ENCODE measurements at regions not wholly inside any gene's neighbourhood (a gene's known extent, or its start where the extent isn't known, plus 50 kb on each side); places are given as distances from the start of the nearest gene placed in this dataset.
A peak's percentile ranks its signal among the peaks of the same experiment; 100 is the strongest.

- ChIA-PET CTCF (interaction anchor here (0.6 to 1.4 kb wide), 6 partner anchors 9 to 64 kb away, joined by 3 to 8 read pairs (median 4); no protein-coding TSS in a partner anchor), POLR2A (no interaction called here)
- no peak overlapping the region for H3K4me3 Mint-ChIP-seq
- peaks cover 1% of the 10 kb centered on the region for H3K36me3 Mint-ChIP-seq (ENCODE audit: low read depth)
- H3K9me3 Mint-ChIP-seq: no peaks in the 10 kb centered on the region
- peaks cover 7% of the 10 kb centered on the region for H3K27me3 Mint-ChIP-seq
- no peak for DNase-seq
- no peak overlapping the region for H3K27ac Mint-ChIP-seq
- peaks cover 17% of the 10 kb centered on the region for H3K4me1 Mint-ChIP-seq
These were observed 74.7 kb upstream of the MDM1 start for GRCh38 chr12:68406911-68407310.

- no peak overlapping the region for H3K27ac Mint-ChIP-seq
- peaks cover 2% of the 10 kb centered on the region for H3K27me3 Mint-ChIP-seq
- H3K4me3 Mint-ChIP-seq: no peak overlapping the region
- no peak for DNase-seq
- ChIA-PET CTCF (no interaction called here), POLR2A (interaction anchor here (0.7 kb wide), 1 partner anchor 85 kb away, joined by 3 read pairs; no protein-coding TSS in a partner anchor)
- peaks cover 2% of the 10 kb centered on the region for H3K9me3 Mint-ChIP-seq
- no peaks in the 10 kb centered on the region for H3K36me3 Mint-ChIP-seq (ENCODE audit: low read depth)
- peaks cover 5% of the 10 kb centered on the region for H3K4me1 Mint-ChIP-seq
These were observed 78.0 kb upstream of the MDM1 start for GRCh38 chr12:68410018-68410660.

GRCh38 chr12:68411371-68411770, 79.2 kb upstream of the MDM1 start:
- CTCF ChIA-PET: interaction anchor here (0.7 kb wide), 1 partner anchor 8 kb away, joined by 3 read pairs; no protein-coding TSS in a partner anchor
- Mint-ChIP-seq H3K36me3 (ENCODE audit: low read depth) (peaks cover 2% of the 10 kb centered on the region), H3K4me3 (no peak overlapping the region), H3K4me1 (peaks cover 5% of the 10 kb centered on the region), H3K9me3 (peaks cover 2% of the 10 kb centered on the region), H3K27me3 (peaks cover 2% of the 10 kb centered on the region), H3K27ac (no peak overlapping the region)
- no peak for DNase-seq
- POLR2A ChIA-PET: no interaction called here

- ChIA-PET CTCF (interaction anchor here (1.4 to 3.8 kb wide), 2 partner anchors 12 to 16 kb away, joined by 3 to 16 read pairs; no protein-coding TSS in a partner anchor), POLR2A (no interaction called here)
- Mint-ChIP-seq H3K36me3 (ENCODE audit: low read depth) (peaks cover 6% of the 10 kb centered on the region), H3K27me3 (no peaks in the 10 kb centered on the region), H3K4me3 (no peak overlapping the region), H3K27ac (no peak overlapping the region), H3K4me1 (peaks cover 15% of the 10 kb centered on the region), H3K9me3 (peaks cover 7% of the 10 kb centered on the region)
- no peak for DNase-seq
These were observed 82.8 kb upstream of the MDM1 start for GRCh38 chr12:68414988-68415387.

GRCh38 chr12:68416350-68416749, 84.2 kb upstream of the MDM1 start:
- Mint-ChIP-seq H3K4me3 (no peak overlapping the region), H3K27ac (no peak overlapping the region), H3K9me3 (peaks cover 7% of the 10 kb centered on the region), H3K27me3 (no peaks in the 10 kb centered on the region), H3K36me3 (ENCODE audit: low read depth) (peaks cover 6% of the 10 kb centered on the region), H3K4me1 (peaks cover 21% of the 10 kb centered on the region)
- DNase-seq: no peak
- ChIA-PET CTCF (interaction anchor here (0.6 to 1.4 kb wide), 3 partner anchors 9 to 31 kb away, joined by 3 to 8 read pairs (median 6); no protein-coding TSS in a partner anchor), POLR2A (no interaction called here)

- Mint-ChIP-seq H3K36me3 (ENCODE audit: low read depth) (peaks cover 6% of the 10 kb centered on the region), H3K4me3 (no peak overlapping the region), H3K9me3 (peaks cover 7% of the 10 kb centered on the region), H3K4me1 (peaks cover 21% of the 10 kb centered on the region), H3K27me3 (no peaks in the 10 kb centered on the region), H3K27ac (no peak overlapping the region)
- CTCF ChIA-PET: interaction anchor here (1.1 kb wide), 1 partner anchor 10 kb away, joined by 8 read pairs; no protein-coding TSS in a partner anchor
- POLR2A ChIA-PET: no interaction called here
- no peak for DNase-seq
These were observed 84.7 kb upstream of the MDM1 start for GRCh38 chr12:68416826-68417225.

GRCh38 chr12:68418137-68418460, 85.9 kb upstream of the MDM1 start:
- H3K36me3 Mint-ChIP-seq (ENCODE audit: low read depth): peaks cover 6% of the 10 kb centered on the region
- no peak overlapping the region for H3K4me3 Mint-ChIP-seq
- H3K27me3 Mint-ChIP-seq: no peaks in the 10 kb centered on the region
- ChIA-PET CTCF (no interaction called here), POLR2A (no interaction called here)
- H3K9me3 Mint-ChIP-seq: peaks cover 7% of the 10 kb centered on the region
- no peak for DNase-seq
- H3K27ac Mint-ChIP-seq: no peak overlapping the region
- H3K4me1 Mint-ChIP-seq: peaks cover 24% of the 10 kb centered on the region

- POLR2A ChIA-PET: no interaction called here
- Mint-ChIP-seq H3K9me3 (peaks cover 7% of the 10 kb centered on the region), H3K27me3 (no peaks in the 10 kb centered on the region), H3K36me3 (ENCODE audit: low read depth) (peaks cover 8% of the 10 kb centered on the region), H3K4me1 (peaks cover 24% of the 10 kb centered on the region), H3K27ac (peak overlapping the region; percentile 17), H3K4me3 (no peak overlapping the region)
- CTCF ChIA-PET: interaction anchor here (1.7 kb wide), 1 partner anchor 16 kb away, joined by 5 read pairs; no protein-coding TSS in a partner anchor
- no peak for DNase-seq
These were observed 88.3 kb upstream of the MDM1 start for GRCh38 chr12:68420225-68421010.

- ChIA-PET POLR2A (no interaction called here), CTCF (interaction anchor here (0.6 to 0.7 kb wide), 3 partner anchors 9 to 162 kb away, joined by 3 to 5 read pairs (median 5); no protein-coding TSS in a partner anchor)
- Mint-ChIP-seq H3K27ac (no peak overlapping the region), H3K36me3 (ENCODE audit: low read depth) (peaks cover 4% of the 10 kb centered on the region), H3K9me3 (peaks cover 7% of the 10 kb centered on the region), H3K4me1 (peaks cover 24% of the 10 kb centered on the region), H3K27me3 (no peaks in the 10 kb centered on the region), H3K4me3 (no peak overlapping the region)
- no peak for DNase-seq
These were observed 90.0 kb upstream of the MDM1 start for GRCh38 chr12:68422159-68422558.

- H3K27me3 Mint-ChIP-seq: no peaks in the 10 kb centered on the region
- H3K27ac Mint-ChIP-seq: no peak overlapping the region
- H3K36me3 Mint-ChIP-seq (ENCODE audit: low read depth): peaks cover 2% of the 10 kb centered on the region
- H3K9me3 Mint-ChIP-seq: peaks cover 3% of the 10 kb centered on the region
- peaks cover 17% of the 10 kb centered on the region for H3K4me1 Mint-ChIP-seq
- DNase-seq: no peak
- POLR2A ChIA-PET: no interaction called here
- CTCF ChIA-PET: interaction anchor here (0.6 to 2.0 kb wide), 3 partner anchors 11 to 26 kb away, joined by 4 to 5 read pairs (median 4); no protein-coding TSS in a partner anchor
- H3K4me3 Mint-ChIP-seq: no peak overlapping the region
These were observed 90.9 kb upstream of the MDM1 start for GRCh38 chr12:68422956-68423574.

GRCh38 chr12:68425998-68426397, 93.8 kb upstream of the MDM1 start:
- H3K4me3 Mint-ChIP-seq: no peak overlapping the region
- CTCF ChIA-PET: interaction anchor here (1.1 to 1.7 kb wide), 2 partner anchors 14 to 49 kb away, joined by 3 to 5 read pairs; no protein-coding TSS in a partner anchor
- POLR2A ChIA-PET: no interaction called here
- no peaks in the 10 kb centered on the region for H3K27me3 Mint-ChIP-seq
- H3K4me1 Mint-ChIP-seq: peaks cover 3% of the 10 kb centered on the region
- H3K36me3 Mint-ChIP-seq (ENCODE audit: low read depth): peaks cover 2% of the 10 kb centered on the region
- DNase-seq: no peak
- H3K9me3 Mint-ChIP-seq: peaks cover 3% of the 10 kb centered on the region
- H3K27ac Mint-ChIP-seq: no peak overlapping the region

GRCh38 chr12:68428211-68428610, 96.0 kb upstream of the MDM1 start:
- no peak overlapping the region for H3K27ac Mint-ChIP-seq
- ChIA-PET POLR2A (no interaction called here), CTCF (interaction anchor here (1.0 kb wide), 1 partner anchor 34 kb away, joined by 3 read pairs; no protein-coding TSS in a partner anchor)
- H3K4me3 Mint-ChIP-seq: no peak overlapping the region
- H3K4me1 Mint-ChIP-seq: no peaks in the 10 kb centered on the region
- DNase-seq: no peak
- H3K9me3 Mint-ChIP-seq: peaks cover 3% of the 10 kb centered on the region
- H3K27me3 Mint-ChIP-seq: no peaks in the 10 kb centered on the region
- H3K36me3 Mint-ChIP-seq (ENCODE audit: low read depth): peaks cover 2% of the 10 kb centered on the region
